ENCODE measurements at regions not wholly inside any gene's neighbourhood (a gene's known extent, or its start where the extent isn't known, plus 50 kb on each side); places are given as distances from the start of the nearest gene placed in this dataset.

- Histone ChIP-seq H3K9me3 (no peaks in the 10 kb centered on the region), H3K4me1 (no peaks in the 10 kb centered on the region), H3K36me3 (no peaks in the 10 kb centered on the region), H3K27ac (no peak overlapping the region), H3K27me3 (no peaks in the 10 kb centered on the region), H3K4me3 (no peak overlapping the region)
- ATAC-seq, result no peak
- no peak for DNase-seq
- no peak for TF ChIP-seq CTCF (IDR thresholded peaks at IDR 0.05)
- intact Hi-C loops (cut with DNase I), result no loop called here
These were observed 880.4 kb downstream of the HACE1 start for GRCh38 chr6:103979308-103979707.

GRCh38 chr6:103937389-103937788 lies 922.3 kb downstream of the HACE1 start:
- Histone ChIP-seq H3K27ac (no peak overlapping the region), H3K36me3 (no peaks in the 10 kb centered on the region), H3K4me1 (no peaks in the 10 kb centered on the region), H3K27me3 (no peaks in the 10 kb centered on the region), H3K4me3 (no peak overlapping the region), H3K9me3 (no peaks in the 10 kb centered on the region)
- TF ChIP-seq CTCF (IDR thresholded peaks at IDR 0.05), result no peak
- no peak for DNase-seq
- intact Hi-C loops (cut with DNase I), result no loop called here
- ATAC-seq, result no peak

- no peak overlapping the region for H3K27ac ChIP-seq
- H3K27me3 ChIP-seq, result no peaks in the 10 kb centered on the region
- intact Hi-C loops (cut with DNase I), result no loop called here
- H3K4me1 ChIP-seq, result no peaks in the 10 kb centered on the region
- ATAC-seq (no peak), DNase-seq (no peak)
- no peak overlapping the region for H3K4me3 ChIP-seq
- peaks cover 0 to 13% of the 10 kb centered on the region in 2 donors for H3K9me3 ChIP-seq
- no peak for TF ChIP-seq CTCF (IDR thresholded peaks at IDR 0.05)
- H3K36me3 ChIP-seq, result no peaks in the 10 kb centered on the region
These were observed 934.4 kb downstream of the HACE1 start for GRCh38 chr6:103925317-103925716.

GRCh38 chr6:103910018-103910417 lies 949.7 kb downstream of the HACE1 start:
- no peak overlapping the region for H3K4me3 ChIP-seq
- no peak for TF ChIP-seq CTCF (IDR thresholded peaks at IDR 0.05)
- no peaks in the 10 kb centered on the region for H3K27me3 ChIP-seq
- ATAC-seq, result no peak
- peaks cover 0 to 36% of the 10 kb centered on the region in 2 donors for H3K9me3 ChIP-seq
- H3K36me3 ChIP-seq, result no peaks in the 10 kb centered on the region
- DNase-seq, result no peak
- intact Hi-C loops (cut with DNase I), result no loop called here
- no peak overlapping the region for H3K27ac ChIP-seq
- no peaks in the 10 kb centered on the region for H3K4me1 ChIP-seq

GRCh38 chr6:103908898-103909297 lies 950.8 kb downstream of the HACE1 start:
- intact Hi-C loops (cut with DNase I), result no loop called here
- ATAC-seq, result no peak
- no peak overlapping the region for H3K27ac ChIP-seq
- no peaks in the 10 kb centered on the region for H3K4me1 ChIP-seq
- peaks cover 0 to 43% of the 10 kb centered on the region in 2 donors for H3K9me3 ChIP-seq
- TF ChIP-seq CTCF (IDR thresholded peaks at IDR 0.05), result no peak
- no peaks in the 10 kb centered on the region for H3K27me3 ChIP-seq
- no peak for DNase-seq
- no peak overlapping the region for H3K4me3 ChIP-seq
- H3K36me3 ChIP-seq, result no peaks in the 10 kb centered on the region

All from left lung (tissue), 4 donors.